Subcutaneous abdominal adipose tissue (tissue), 5 donors: ENCODE measurements at regions not wholly inside any gene's neighbourhood (a gene's known extent, or its start where the extent isn't known, plus 50 kb on each side); places are given as distances from the start of the nearest gene placed in this dataset.

ENCODE experiments used
- H3K27ac ChIP-seq: one replicate; pipeline ENCODE4 v1.7.0; 2013; ENCODE audit warnings: low read depth, mild to moderate bottlenecking, inconsistent platforms, low read length, moderate library complexity
- H3K27me3 ChIP-seq, 5 donors: one replicate each; pipeline ENCODE4 v1.7.0; 2013; ENCODE audit warnings: low read length in 5 of 5, inconsistent platforms in 1 of 5; ENCODE audit not compliant: control insufficient read depth in 5 of 5, insufficient read depth in 4 of 5
- H3K36me3 ChIP-seq, 5 donors: one replicate each; pipeline ENCODE4 v1.7.0; 2013; ENCODE audit warnings: low read length in 5 of 5; ENCODE audit not compliant: control insufficient read depth in 5 of 5, insufficient read depth in 5 of 5
- H3K4me1 ChIP-seq, 5 donors: one replicate each; pipeline ENCODE4 v1.7.0; 2013; ENCODE audit warnings: low read length in 5 of 5, mild to moderate bottlenecking in 3 of 5, moderate library complexity in 1 of 5; ENCODE audit not compliant: control insufficient read depth in 5 of 5, insufficient read depth in 5 of 5
- H3K4me3 ChIP-seq, 5 donors: one replicate each; pipeline ENCODE4 v1.7.0; 2013; ENCODE audit warnings: low read length in 5 of 5, low read depth in 1 of 5
- H3K9ac ChIP-seq, 5 donors: one replicate each; pipeline ENCODE4 v1.7.0; 2013; ENCODE audit warnings: low read length in 5 of 5, mild to moderate bottlenecking in 4 of 5, moderate library complexity in 3 of 5
- H3K9me3 ChIP-seq, 5 donors: one replicate each; pipeline ENCODE4 v1.7.0; 2013; ENCODE audit warnings: low read length in 5 of 5; ENCODE audit not compliant: control insufficient read depth in 5 of 5
- donor health status: healthy.
- donor health status: healthy.
- donor health status: healthy.
- donor health status: healthy.
- donor health status: healthy.

- no peaks in the 10 kb centered on the region for H3K27me3 ChIP-seq
- H3K9me3 ChIP-seq, result no peaks in the 10 kb centered on the region
- H3K36me3 ChIP-seq, result no peaks in the 10 kb centered on the region
- no peak overlapping the region for H3K9ac ChIP-seq
- no peak overlapping the region for H3K27ac ChIP-seq
- H3K4me3 ChIP-seq, result no peak overlapping the region
- H3K4me1 ChIP-seq, result no peaks in the 10 kb centered on the region
Observed at GRCh38 chr9:29793970-29794369, 2220.7 kb upstream of the C9orf72 start.

- no peaks in the 10 kb centered on the region for H3K4me1 ChIP-seq
- H3K9me3 ChIP-seq, result no peaks in the 10 kb centered on the region
- H3K36me3 ChIP-seq, result no peaks in the 10 kb centered on the region
- H3K27ac ChIP-seq, result no peak overlapping the region
- no peaks in the 10 kb centered on the region for H3K27me3 ChIP-seq
- H3K9ac ChIP-seq, result no peak overlapping the region
- H3K4me3 ChIP-seq, result no peak overlapping the region
Observed at GRCh38 chr9:29796291-29796952, 2223.1 kb upstream of the C9orf72 start.

GRCh38 chr9:29798599-29798998 lies 2225.3 kb upstream of the C9orf72 start:
- Histone ChIP-seq H3K9ac (no peak overlapping the region), H3K4me3 (no peak overlapping the region)

GRCh38 chr9:29799227-29799626 lies 2225.9 kb upstream of the C9orf72 start:
- Histone ChIP-seq H3K27ac (no peak overlapping the region), H3K27me3 (no peaks in the 10 kb centered on the region), H3K9me3 (no peaks in the 10 kb centered on the region), H3K4me1 (no peaks in the 10 kb centered on the region), H3K4me3 (no peak overlapping the region), H3K9ac (no peak overlapping the region), H3K36me3 (no peaks in the 10 kb centered on the region)

More at GRCh38 chr9:29798599-29798998, 2225.3 kb upstream of the C9orf72 start:
- Histone ChIP-seq H3K9me3 (no peaks in the 10 kb centered on the region), H3K27me3 (no peaks in the 10 kb centered on the region), H3K36me3 (no peaks in the 10 kb centered on the region), H3K4me1 (no peaks in the 10 kb centered on the region), H3K27ac (no peak overlapping the region)

- Histone ChIP-seq H3K9me3 (no peaks in the 10 kb centered on the region), H3K9ac (no peak overlapping the region), H3K36me3 (no peaks in the 10 kb centered on the region), H3K27ac (no peak overlapping the region), H3K4me1 (no peaks in the 10 kb centered on the region), H3K4me3 (no peak overlapping the region), H3K27me3 (no peaks in the 10 kb centered on the region)
Observed at GRCh38 chr9:29800821-29801220, 2227.5 kb upstream of the C9orf72 start.

- Histone ChIP-seq H3K27me3 (no peaks in the 10 kb centered on the region), H3K4me1 (no peaks in the 10 kb centered on the region), H3K9me3 (peaks cover 0 to 4% (median 0%) of the 10 kb centered on the region in 5 donors), H3K4me3 (no peak overlapping the region), H3K27ac (no peak overlapping the region), H3K9ac (no peak overlapping the region), H3K36me3 (no peaks in the 10 kb centered on the region)
Observed at GRCh38 chr9:29802454-29802853, 2229.2 kb upstream of the C9orf72 start.

GRCh38 chr9:29806937-29807618 lies 2233.8 kb upstream of the C9orf72 start:
- peaks cover 0 to 10% (median 7%) of the 10 kb centered on the region in 5 donors for H3K9me3 ChIP-seq
- H3K27ac ChIP-seq, result no peak overlapping the region
- H3K36me3 ChIP-seq, result no peaks in the 10 kb centered on the region
- H3K4me1 ChIP-seq, result no peaks in the 10 kb centered on the region
- no peak overlapping the region for H3K4me3 ChIP-seq
- peaks cover 0 to 3% (median 0%) of the 10 kb centered on the region in 5 donors for H3K27me3 ChIP-seq
- H3K9ac ChIP-seq, result no peak overlapping the region

GRCh38 chr9:29816954-29817703 lies 2243.8 kb upstream of the C9orf72 start:
- Histone ChIP-seq H3K4me3 (no peak overlapping the region), H3K27me3 (no peaks in the 10 kb centered on the region), H3K4me1 (no peaks in the 10 kb centered on the region), H3K9me3 (peaks cover 7 to 30% (median 11%) of the 10 kb centered on the region in 5 donors), H3K36me3 (no peaks in the 10 kb centered on the region), H3K27ac (no peak overlapping the region), H3K9ac (no peak overlapping the region)

- peaks cover 7 to 18% (median 9%) of the 10 kb centered on the region in 5 donors for H3K9me3 ChIP-seq
- H3K27ac ChIP-seq, result no peak overlapping the region
- no peak overlapping the region for H3K9ac ChIP-seq
- no peak overlapping the region for H3K4me3 ChIP-seq
- H3K4me1 ChIP-seq, result no peaks in the 10 kb centered on the region
- no peaks in the 10 kb centered on the region for H3K36me3 ChIP-seq
- H3K27me3 ChIP-seq, result no peaks in the 10 kb centered on the region
Observed at GRCh38 chr9:29822458-29822857, 2249.2 kb upstream of the C9orf72 start.

GRCh38 chr9:29826421-29826820 lies 2253.1 kb upstream of the C9orf72 start:
- Histone ChIP-seq H3K4me1 (no peaks in the 10 kb centered on the region), H3K9me3 (peaks cover 0 to 6% (median 0%) of the 10 kb centered on the region in 5 donors), H3K36me3 (no peaks in the 10 kb centered on the region), H3K27ac (no peak overlapping the region), H3K9ac (no peak overlapping the region), H3K27me3 (no peaks in the 10 kb centered on the region), H3K4me3 (no peak overlapping the region)
